Vagina (tissue), 2 donors: ENCODE measurements at regions not wholly inside any gene's neighbourhood (a gene's known extent, or its start where the extent isn't known, plus 50 kb on each side); places are given as distances from the start of the nearest gene placed in this dataset.

ENCODE experiments used
- CTCF ChIP-seq, 3 experiments: fragments of 450-650 bp in 2 of 3; fragments of 200-600 bp in 1 of 3; sonication (generic) in 1 of 3; IDR thresholded peaks; one replicate each; pipeline ENCODE4 v1.5.1; 2017 to 2019; ENCODE audit warnings: antibody characterized with exemption in 3 of 3, mild to moderate bottlenecking in 2 of 3, moderate library complexity in 2 of 3
- POLR2A ChIP-seq, 2 donors: fragments of 450-650 bp; IDR thresholded peaks; one replicate each; pipeline ENCODE4 v1.6.1; 2017; ENCODE audit warnings: antibody characterized with exemption in 2 of 2, mild to moderate bottlenecking in 2 of 2, moderate library complexity in 2 of 2

GRCh38 chr13:58994077-58994476 is 1169.7 kb downstream of the DIAPH3 start:
- no peak for TF ChIP-seq CTCF (IDR thresholded peaks at IDR 0.05)
- no peak for TF ChIP-seq POLR2A (IDR thresholded peaks at IDR 0.05)
